Activated T-cell treated with anti-CD3 and anti-CD28 coated beads for 1 hour (primary cell): ENCODE measurements at regions not wholly inside any gene's neighbourhood (a gene's known extent, or its start where the extent isn't known, plus 50 kb on each side); places are given as distances from the start of the nearest gene placed in this dataset.

ENCODE experiments used
- DNase-seq: peaks from one replicate; pipeline ENCODE4 v3.0.0-alpha.2; 2020; ENCODE audit warnings: low read depth

DNA sequence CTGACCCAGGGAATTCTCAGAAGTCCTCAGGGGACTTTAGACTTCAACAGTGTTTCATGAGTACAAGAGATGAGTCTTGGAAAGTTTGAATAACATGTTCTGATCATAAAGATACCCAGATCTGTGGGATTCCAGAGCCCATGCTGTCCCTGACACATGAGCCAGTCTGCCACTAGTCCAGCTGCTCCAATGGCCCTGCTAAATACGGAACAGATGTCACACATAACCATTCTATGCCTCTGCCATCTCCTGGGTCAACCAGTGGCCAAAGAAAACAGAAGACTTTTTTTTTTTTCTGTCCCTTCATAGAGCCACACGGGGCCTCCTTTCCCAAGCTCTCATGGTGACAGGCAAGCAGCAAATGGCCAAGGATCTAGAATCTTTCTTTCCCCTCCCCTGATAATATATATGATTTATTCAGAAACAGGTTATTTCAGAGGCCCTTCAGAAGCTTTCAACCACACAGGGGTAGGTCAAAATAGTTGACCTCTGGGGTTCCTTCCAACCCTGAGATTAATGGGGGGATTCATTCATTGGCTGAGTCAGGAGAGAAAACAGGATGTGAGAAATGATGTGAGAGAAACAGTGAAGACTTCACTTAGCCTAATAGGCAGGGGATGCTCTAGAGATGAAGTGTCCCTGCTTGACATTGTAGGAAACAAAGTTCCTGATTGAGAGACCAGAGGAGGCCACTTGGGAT lies 367.7 kb downstream of the CDK5RAP2 start:
- DNase-seq, result no peak

DNA sequence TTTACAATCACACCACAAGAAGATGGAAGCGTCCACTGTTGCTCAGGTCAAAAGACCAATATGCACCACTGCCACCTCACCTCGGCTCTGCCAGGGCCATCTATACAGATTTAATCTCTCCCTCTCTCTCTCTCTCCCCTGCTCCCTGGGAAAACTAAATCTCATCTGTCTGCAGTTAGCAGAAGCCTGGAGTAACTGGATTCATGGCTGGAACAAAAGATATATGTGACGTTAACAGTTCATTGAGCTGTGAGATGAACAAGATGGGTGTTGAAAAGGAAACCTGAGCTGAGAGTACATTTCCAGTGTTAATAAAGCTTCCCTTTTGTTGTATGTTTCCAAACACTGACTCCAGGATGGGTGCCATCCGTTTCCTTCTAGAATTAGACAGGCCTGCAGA lies 369.7 kb downstream of the CDK5RAP2 start:
- no peak for DNase-seq

DNA sequence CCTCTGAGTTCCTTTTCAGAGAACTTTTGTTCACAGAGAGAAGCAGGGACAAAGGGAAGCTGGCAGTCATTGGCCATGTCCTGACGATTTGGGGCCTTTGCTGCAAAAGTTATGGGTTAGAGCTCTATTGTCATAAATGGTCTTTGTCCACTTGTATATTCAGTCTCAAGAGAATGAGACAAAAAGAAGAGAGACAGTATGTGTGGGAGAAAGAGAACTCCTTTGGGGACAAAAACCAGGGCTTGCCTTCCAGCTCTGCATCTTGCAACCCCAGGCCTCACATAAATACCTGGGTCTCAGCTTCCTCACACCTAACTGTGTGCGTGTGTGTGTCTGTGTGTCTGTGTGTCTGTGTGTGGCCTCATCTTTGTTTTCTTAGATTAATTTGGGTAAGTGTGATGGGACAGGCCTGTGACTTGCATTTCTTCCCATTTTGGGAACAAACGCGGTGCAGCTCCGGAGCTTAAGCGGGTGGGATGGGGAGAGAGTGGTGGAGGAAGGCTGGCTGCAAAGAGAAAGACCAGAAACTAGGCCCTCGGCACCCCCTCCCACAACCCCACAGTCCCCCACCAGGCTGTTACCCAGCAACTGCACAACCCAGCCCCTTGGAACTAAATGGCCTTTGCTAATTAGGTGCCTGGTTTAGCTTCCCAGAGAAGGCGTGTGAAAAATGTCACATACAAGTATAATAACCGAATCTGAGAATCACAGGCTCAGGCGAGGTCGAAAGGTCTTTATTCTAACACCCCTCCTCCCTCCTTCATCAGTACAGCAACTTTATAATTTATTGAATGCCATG lies 376.9 kb downstream of the CDK5RAP2 start:
- no peak for DNase-seq

DNA sequence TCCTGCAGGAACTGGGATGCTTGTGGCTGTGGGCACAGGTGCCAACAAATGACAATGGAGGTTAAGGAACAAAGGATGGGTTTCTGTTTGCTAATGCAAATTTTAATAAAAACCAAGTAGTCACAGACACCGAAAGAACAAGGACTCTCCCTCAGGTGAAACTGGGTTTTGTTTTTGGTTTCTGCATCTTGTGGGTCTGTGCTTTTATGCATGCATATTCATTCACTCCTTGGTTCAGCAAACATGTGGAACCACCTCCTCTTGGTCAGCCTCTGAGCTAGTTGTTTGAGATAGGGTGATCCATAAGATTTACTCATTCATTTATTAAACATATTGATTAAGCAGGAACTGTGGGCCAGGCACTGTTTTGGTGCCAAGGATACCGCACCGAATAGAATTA lies 381.9 kb downstream of the CDK5RAP2 start:
- no peak for DNase-seq

DNA sequence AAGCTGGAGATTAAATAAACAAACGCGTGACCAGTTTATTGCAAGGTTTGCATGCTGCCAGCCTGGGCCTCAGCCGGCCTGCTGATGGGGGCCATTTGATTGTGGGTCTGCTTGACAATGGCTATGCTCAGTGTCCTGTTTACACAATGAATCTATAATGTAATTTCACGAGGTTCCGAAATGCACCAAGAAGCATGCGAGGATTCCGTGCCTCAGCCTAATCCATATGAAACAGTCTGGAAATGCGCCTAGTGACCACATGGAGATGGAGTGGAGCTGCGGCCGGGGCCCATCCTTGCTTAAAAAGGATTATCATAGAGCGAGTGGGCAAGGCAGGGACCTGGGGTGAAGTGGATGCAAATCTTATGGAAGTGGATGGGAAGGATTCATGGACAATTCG lies 382.4 kb downstream of the CDK5RAP2 start:
- no peak for DNase-seq

DNA sequence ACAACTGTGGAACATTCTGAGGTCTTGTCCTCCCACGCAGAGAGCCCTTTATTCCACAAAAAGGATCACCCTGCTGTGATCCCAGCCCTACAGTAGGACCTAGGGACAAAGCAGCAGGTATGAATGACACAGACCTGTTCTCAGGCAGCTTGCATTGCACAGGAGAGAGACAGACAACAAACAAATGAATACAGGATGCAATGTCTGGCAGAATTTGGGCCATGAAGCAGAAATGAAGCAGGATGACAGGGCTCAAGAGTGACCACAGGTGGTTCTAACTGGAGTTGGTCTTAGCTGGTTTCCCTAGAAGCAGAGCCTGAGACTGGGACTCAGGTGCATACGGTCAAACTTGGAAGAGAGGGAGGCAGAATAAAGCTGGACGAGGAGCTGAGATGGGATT lies 388.8 kb downstream of the CDK5RAP2 start:
- DNase-seq, result no peak

DNA sequence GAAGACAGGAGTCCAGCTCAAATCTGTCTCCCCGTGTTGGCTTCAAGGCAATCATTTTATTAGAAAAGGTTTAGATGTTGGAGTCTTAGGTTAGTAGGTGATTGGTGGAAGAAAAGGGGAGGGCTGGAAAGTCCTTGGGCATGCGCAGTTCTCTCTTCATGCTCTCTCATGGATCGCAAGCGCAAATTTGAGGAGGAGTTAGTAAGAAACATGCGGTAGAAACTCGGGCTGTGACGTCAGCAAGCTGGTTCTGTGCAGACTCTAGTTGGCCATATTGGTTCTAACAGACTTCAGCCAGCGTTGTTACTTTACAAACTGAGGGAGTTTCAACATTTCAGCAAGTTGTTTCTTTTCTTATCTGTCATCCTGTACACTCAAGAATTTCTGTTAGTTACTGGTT lies 392.2 kb downstream of the CDK5RAP2 start:
- DNase-seq, result no peak

DNA sequence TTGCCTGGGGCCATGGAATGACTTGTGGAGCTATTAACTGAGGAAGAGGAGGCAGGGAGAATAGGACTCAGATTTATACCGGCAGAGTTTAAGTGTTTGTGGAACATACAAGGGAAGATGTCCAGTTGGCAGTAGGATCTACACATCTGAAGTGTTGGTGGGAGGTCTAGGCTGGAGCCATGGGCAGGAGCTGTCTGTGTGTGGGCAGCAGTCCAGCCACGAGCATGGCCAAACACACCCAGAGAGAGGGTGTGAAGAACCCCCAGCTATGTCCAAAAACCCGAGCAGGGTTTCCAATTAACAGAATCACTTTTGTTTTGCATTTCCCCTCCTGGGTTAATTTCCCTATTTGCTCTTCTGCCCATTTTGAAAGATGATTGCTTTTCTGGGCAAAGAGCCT lies 393.7 kb downstream of the CDK5RAP2 start:
- DNase-seq, result no peak

DNA sequence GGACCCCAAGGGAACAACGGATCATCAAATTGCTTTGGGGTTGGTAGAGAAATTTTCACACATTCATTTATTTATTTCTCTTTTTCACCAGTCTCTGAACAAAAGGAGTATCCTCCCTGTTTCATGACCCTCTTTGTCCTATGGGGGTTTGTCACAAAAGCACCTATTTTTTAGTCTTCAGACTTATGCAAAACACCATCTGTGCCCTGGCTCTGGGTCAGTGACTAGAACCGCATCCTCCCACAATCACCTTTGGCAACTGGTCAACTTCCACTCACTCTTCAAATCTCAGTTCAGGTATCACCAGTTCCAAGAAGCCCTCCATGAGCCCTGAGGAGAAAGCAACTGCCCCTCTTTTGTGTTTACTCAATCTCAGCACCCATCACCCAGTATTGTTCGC lies 395.7 kb downstream of the CDK5RAP2 start:
- DNase-seq, result no peak

DNA sequence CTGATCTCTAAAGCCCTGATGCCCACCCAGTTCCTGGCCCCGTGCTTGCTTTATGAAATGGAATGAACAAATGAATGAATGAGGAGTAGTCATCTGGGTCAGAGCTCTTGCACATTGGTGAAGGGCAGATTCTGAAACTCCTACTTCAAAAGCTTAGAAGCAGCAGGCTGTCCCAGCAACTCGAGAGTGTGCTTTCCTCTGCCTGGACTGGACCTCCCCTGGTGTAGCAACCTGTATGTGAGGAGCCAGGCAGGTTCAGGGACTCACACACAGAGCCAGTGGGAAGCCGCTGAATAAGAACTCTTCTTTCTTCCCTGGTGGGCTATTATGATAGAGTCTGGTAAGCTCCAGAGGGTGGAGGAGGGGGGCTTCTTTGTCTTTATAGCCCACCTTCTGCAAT lies 396.4 kb downstream of the CDK5RAP2 start:
- no peak for DNase-seq

DNA sequence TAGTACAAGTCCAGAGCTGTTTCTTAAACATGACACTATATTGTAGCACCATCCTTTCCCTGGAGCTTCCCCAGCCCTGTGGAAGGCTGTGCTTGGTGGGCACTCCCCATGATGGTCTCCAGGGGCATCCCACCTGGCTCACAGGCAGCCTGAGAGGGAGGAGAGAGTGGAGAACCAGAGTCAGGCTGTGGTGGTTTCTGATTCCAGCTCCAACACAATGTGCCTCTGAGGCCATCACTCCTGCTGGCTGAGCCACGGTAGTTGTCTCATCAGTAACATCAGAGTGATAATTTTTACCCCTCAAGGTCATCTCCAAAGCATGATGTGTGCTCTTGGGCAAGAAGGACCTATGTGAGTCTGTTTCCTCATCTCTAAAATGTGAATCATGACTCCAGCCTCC lies 398.0 kb downstream of the CDK5RAP2 start:
- no peak for DNase-seq

DNA sequence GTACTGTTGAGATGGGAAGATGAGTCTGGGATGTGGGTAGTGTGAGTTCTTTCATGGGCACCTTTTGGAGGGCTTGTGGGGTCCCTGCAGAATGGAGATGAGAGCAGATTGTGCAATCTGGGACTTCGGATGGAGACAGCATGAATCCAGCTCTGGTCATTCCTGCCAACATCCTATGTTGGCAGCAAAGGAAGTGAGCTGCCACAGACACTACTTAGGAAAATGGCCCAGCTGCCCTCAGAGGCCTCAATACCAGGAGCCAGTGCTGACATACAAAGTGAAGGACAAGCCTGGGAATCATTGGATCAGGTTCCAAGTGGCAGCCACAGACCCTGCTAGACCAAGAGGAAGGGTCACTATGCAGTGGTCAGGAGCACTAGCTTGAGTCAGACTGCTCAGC lies 402.8 kb downstream of the CDK5RAP2 start:
- DNase-seq, result no peak

DNA sequence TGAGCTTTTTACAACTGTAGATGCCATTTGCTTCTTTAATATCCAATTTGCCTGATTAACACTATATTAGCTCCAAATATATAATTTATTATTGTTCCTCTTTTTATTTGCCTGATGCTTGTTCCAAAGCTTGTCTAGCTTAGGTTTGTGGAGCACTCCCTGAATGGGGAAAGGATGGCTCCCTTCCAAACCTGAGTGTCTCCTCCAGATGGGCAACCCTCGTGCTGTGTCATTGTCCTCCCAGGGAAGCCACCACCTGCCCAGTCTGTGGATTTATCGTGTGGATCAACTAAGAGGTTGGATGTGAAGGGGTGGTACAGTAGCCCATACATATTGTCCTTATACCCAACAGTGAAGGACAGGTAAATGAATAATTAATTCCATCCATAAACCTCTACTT lies 404.9 kb downstream of the CDK5RAP2 start:
- DNase-seq, result no peak

DNA sequence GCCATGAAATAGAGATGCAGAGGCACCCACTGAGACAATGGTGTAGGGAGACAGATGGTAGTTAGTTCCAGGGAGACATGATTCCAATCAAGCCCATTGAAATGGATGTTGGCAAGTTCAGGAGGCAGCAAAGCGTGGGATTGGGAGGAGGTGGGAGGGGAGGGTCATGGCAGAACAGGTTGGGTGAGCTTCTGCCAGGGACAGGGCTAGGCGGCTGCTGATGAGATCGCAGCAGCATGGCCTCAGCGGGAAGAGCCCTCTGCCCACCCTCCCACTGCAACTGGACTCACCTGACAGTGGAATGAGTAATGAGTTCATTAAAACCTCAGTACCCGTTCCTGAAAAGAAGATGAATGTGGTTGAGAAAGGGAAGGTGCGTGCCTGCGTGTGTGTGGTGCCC lies 418.2 kb downstream of the CDK5RAP2 start:
- no peak for DNase-seq

DNA sequence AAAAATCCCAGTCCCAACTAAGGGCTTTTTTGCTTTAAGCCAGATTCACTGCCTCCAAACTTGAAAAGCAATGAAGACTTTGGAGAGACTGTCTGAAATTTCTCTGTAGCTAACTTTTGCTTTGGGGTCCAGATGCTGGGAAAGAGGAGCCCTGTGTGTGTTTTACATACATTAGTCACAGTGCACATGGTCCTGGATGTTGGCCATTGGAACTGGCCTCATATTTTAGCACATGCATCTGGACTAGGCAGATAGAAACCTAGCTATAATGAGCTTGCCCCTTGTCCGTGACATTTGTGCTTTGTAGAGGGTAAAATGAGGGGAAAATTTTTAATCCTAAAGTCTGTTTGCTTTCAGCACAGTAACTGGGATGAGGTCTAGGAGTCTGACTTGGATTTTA lies 421.7 kb downstream of the CDK5RAP2 start:
- DNase-seq, result no peak

DNA sequence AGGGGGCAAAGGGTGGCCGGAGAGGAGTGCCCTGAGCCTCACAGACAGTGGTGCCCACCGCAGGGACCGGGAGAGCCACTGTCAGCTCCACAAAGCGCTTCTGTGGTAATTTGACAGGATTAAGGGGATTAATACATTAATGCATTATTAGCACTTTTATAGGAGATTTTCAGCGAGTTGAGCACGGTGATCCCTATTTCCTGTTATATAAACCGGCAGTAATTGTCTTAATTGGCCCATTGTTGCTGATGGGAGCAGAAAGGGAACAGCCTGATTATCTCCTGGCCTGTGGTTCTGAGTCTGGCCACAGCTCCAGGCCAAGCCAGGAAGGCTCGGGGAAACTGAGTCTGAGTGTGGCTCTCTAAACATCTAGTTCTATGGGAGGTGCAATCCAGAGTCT lies 423.6 kb downstream of the CDK5RAP2 start:
- no peak for DNase-seq

DNA sequence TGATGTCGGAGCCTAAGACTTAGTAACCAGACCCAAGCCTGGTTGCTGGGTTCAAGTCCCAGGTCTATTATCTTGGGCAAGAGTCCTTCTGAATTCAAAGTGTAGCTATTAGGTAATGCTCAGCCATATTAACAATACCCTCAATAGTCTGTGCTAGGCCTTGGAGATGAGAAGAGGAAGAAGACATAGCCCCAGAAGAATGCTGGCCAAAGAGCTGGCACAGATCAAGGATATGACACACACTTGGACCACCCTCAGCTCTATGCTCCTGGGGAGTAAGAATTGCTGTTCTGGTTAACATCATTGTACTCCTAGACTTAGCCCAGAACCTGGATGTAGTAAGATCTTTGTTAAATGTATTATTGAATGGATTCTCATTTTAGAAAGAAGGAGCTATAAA lies 426.7 kb downstream of the CDK5RAP2 start:
- DNase-seq, result no peak

DNA sequence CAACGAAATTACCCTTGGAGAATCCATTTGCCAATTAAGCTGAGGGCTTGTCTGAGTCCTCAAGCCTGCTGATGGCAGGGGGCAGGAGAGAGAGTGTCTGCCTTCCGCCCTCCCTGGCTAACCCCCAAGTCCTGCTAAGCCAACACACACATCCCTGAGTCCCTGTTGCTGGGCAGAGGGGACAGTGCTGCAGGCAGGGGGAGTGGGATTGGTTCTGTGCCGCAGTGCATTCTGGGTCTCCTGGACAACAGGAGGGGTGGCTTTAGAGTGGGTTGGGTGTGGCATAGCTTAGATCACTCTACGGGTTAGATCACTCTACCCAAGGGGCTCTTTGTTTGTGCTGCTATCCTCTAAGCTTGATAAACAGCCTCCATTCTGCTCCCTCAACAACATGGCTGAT lies 427.7 kb downstream of the CDK5RAP2 start:
- DNase-seq, result no peak

DNA sequence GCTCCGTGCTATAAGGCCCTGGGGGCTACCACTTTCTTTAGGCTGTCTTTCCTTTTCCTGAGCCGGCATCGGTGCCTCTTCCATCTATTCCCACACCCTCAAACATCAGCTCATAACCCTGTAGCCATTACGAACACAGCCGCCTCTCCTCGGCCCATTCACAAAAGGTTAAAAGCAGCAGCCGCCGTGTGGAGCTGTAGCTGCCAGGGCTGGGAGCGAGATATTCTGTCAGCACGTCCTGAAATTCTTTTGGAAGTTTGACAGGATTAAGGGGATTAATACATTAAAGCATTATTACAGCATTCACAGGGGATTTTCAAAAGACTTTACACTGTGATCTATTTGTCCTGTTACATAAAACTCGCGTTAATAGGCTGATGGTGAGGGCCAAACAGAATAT lies 428.2 kb downstream of the CDK5RAP2 start:
- no peak for DNase-seq

DNA sequence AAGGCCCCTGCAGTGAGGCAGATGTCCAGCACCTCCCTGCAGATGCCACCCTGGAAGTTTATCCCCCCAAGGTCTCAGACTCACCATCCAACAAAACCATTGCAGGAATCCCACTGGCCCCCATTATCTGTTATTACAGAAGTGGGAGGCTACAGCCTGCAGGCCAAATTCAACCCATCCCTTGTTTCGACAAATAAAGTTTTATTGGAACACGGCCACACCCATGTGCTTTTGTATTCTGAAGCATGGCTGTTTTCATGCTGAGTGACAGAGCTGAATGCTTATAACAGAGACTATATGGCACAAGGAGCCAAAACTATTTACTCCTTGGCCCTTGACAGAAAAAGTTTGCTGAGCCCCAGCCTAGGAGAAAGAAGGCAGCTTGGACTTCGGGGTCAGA lies 428.8 kb downstream of the CDK5RAP2 start:
- no peak for DNase-seq

DNA sequence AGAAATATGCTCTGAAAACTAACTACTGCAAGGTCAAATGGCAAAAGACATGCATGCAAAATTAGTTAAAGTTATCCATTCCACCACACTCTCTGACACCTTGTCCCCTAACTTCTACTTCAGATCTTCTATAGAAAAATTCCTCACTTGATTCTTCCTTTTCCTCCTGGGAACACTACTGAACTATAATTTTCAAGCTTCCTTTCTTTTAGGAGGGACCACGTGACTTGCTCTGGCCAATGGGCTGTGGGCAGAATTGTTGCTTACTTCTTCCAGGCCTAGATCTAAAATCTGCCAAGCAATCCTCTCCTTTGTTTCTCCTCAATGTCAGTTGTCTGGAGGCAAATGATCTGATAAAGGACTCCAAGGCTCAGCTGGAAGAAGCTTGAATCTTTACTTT lies 441.0 kb downstream of the CDK5RAP2 start:
- DNase-seq, result no peak

DNA sequence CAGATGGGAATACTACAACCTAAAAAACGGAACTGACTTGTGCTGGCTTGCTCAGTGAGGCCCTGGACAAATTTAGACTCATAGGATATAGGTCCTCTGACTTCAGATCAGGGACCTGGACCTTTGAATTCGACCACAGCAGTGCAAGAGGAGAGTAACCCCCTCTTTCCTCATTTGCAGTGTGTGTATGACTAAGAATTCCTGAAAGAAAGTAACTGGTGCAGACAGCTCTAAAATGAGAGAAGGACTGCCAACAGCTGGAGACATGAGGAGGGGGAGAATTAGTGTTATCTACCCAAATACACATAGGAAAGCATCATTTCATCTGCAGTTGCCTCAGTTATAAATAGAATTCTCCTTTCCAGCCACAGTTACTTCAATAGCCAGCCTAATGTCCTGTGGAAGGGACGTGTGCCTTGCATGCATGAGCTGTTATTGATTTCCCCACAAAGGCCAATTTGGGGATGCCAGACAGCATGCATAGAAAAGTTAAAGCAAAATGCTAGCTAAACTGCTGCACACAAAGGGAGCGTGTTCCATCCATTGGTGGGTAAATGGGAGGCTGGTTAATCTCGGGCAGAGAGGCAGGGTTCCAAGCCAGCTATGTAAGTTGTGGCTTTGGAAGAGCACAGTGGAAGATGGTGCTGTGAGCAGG lies 442.7 kb downstream of the CDK5RAP2 start:
- no peak for DNase-seq

DNA sequence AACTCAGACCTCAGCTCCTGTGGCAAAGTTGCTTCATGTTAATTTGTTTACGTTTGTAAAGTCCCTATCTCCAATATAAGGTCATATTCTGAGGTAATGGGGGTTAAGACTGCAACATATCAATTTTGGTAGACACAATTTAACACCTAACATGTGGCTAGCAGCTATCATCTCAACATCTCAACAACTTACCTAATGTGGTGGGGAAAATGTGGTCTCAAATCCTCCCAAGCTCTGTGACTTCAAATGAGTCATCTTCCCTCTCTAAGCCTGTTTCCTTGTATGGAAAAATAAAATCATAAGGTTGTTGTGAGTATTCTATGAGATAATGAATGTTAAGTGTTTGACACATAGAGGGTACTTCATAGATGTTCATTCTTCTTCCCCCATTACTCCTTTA lies 443.3 kb downstream of the CDK5RAP2 start:
- DNase-seq, result no peak
